Neural progenitor cell (in vitro differentiated cells): ENCODE measurements at regions not wholly inside any gene's neighbourhood (a gene's known extent, or its start where the extent isn't known, plus 50 kb on each side); places are given as distances from the start of the nearest gene placed in this dataset.

Experiments used
- DNase-seq: peaks from one replicate; pipeline ENCODE4 v3.0.0-alpha.2; 2016; ENCODE audit warnings: low spot score
- H2AFZ ChIP-seq: fragments of 200-600 bp; sonication (generic); replicated peaks from 2 replicates; pipeline ENCODE4 v1.6.1; 2016; ENCODE audit warnings: antibody characterized with exemption
- H3F3A ChIP-seq: fragments of 200-600 bp; sonication (generic); 2 replicates; pipeline ENCODE4 v1.6.1; 2016; ENCODE audit warnings: antibody characterized with exemption, low read depth
- H3K27ac ChIP-seq: fragments of 200-600 bp; sonication (generic); 2 replicates; pipeline ENCODE4 v1.5.1; 2016; ENCODE audit warnings: mild to moderate bottlenecking
- H3K27me3 ChIP-seq: fragments of 200-600 bp; sonication (generic); 2 replicates; pipeline ENCODE4 v1.6.1; 2016; ENCODE audit warnings: mild to moderate bottlenecking, moderate library complexity
- H3K36me3 ChIP-seq: fragments of 200-600 bp; sonication (generic); 2 replicates; pipeline ENCODE4 v1.5.1; 2016
- H3K4me1 ChIP-seq: fragments of 200-600 bp; sonication (generic); 2 replicates; pipeline ENCODE4 v1.6.1; 2016; ENCODE audit warnings: mixed run types
- H3K4me2 ChIP-seq: fragments of 200-600 bp; sonication (generic); 2 replicates; pipeline ENCODE4 v1.6.1; 2016
- H3K4me3 ChIP-seq: fragments of 200-600 bp; sonication (generic); 2 replicates; pipeline ENCODE4 v1.5.1; 2016
- H3K79me2 ChIP-seq: fragments of 200-600 bp; sonication (generic); 2 replicates; pipeline ENCODE4 v1.6.1; 2016; ENCODE audit warnings: low read depth
- H3K9ac ChIP-seq: fragments of 200-600 bp; sonication (generic); 2 replicates; pipeline ENCODE4 v1.6.1; 2016
- H3K9me3 ChIP-seq: fragments of 200-600 bp; sonication (generic); 2 replicates; pipeline ENCODE4 v1.5.1; 2016; ENCODE audit warnings: low read depth
- H4K20me1 ChIP-seq: fragments of 200-600 bp; sonication (generic); 2 replicates; pipeline ENCODE4 v1.6.1; 2016; ENCODE audit warnings: low read depth
- H3K27ac Mint-ChIP-seq: 3 replicates; pipeline ENCODE4 v1.8.0; 2021; ENCODE audit warnings: mixed read lengths
- H3K27me3 Mint-ChIP-seq: 2 replicates; pipeline ENCODE4 v1.8.0; 2022; ENCODE audit warnings: low read depth, mild to moderate bottlenecking, inconsistent platforms, moderate library complexity, mixed read lengths; ENCODE audit not compliant: insufficient read depth
- H3K36me3 Mint-ChIP-seq: 3 replicates; pipeline ENCODE4 v1.8.0; 2021; ENCODE audit warnings: mixed read lengths
- H3K4me1 Mint-ChIP-seq: 3 replicates; pipeline ENCODE4 v1.8.0; 2021; ENCODE audit warnings: mixed read lengths
- H3K4me3 Mint-ChIP-seq: 3 replicates; pipeline ENCODE4 v1.8.0; 2021; ENCODE audit warnings: mild to moderate bottlenecking, moderate library complexity, mixed read lengths
- H3K9me3 Mint-ChIP-seq: 3 replicates; pipeline ENCODE4 v1.8.0; 2020; ENCODE audit warnings: mixed read lengths
- EZH2 ChIP-seq: fragments of 200-600 bp; sonication (generic); IDR thresholded peaks from 2 replicates; pipeline ENCODE4 v1.6.1; 2017; ENCODE audit warnings: antibody characterized with exemption, mild to moderate bottlenecking, moderate library complexity
- EZH2phosphoT487 ChIP-seq: fragments of 200-600 bp; sonication (generic); IDR thresholded peaks from 2 replicates; pipeline ENCODE4 v1.6.1; 2017; ENCODE audit warnings: antibody characterized with exemption
- TF ChIP-seq, protein P1 (sequence below): fragments of 200-600 bp; sonication (generic); IDR thresholded peaks from 2 replicates; pipeline ENCODE4 v1.5.1; 2017; ENCODE audit warnings: antibody characterized with exemption, mild to moderate bottlenecking

GRCh38 chr12:95395696-95396095 lies 78.3 kb upstream of the METAP2 start:
- Histone ChIP-seq H3K4me1 (no peaks in the 10 kb centered on the region), H2AFZ (no peak overlapping the region), H3F3A (no peaks in the 10 kb centered on the region), H3K4me2 (no peak overlapping the region), H4K20me1 (no peaks in the 10 kb centered on the region), H3K27me3 (no peaks in the 10 kb centered on the region), H3K27ac (no peak overlapping the region), H3K36me3 (no peaks in the 10 kb centered on the region), H3K4me3 (no peak overlapping the region), H3K9me3 (peaks cover 11% of the 10 kb centered on the region), H3K9ac (no peak overlapping the region), H3K79me2 (no peaks in the 10 kb centered on the region)
- Mint-ChIP-seq H3K27me3 (peaks cover 6% of the 10 kb centered on the region), H3K9me3 (peaks cover 39% of the 10 kb centered on the region), H3K36me3 (no peaks in the 10 kb centered on the region), H3K4me1 (no peaks in the 10 kb centered on the region), H3K27ac (no peak overlapping the region), H3K4me3 (no peak overlapping the region)
- DNase-seq, result no peak
- TF ChIP-seq, protein P1, sequence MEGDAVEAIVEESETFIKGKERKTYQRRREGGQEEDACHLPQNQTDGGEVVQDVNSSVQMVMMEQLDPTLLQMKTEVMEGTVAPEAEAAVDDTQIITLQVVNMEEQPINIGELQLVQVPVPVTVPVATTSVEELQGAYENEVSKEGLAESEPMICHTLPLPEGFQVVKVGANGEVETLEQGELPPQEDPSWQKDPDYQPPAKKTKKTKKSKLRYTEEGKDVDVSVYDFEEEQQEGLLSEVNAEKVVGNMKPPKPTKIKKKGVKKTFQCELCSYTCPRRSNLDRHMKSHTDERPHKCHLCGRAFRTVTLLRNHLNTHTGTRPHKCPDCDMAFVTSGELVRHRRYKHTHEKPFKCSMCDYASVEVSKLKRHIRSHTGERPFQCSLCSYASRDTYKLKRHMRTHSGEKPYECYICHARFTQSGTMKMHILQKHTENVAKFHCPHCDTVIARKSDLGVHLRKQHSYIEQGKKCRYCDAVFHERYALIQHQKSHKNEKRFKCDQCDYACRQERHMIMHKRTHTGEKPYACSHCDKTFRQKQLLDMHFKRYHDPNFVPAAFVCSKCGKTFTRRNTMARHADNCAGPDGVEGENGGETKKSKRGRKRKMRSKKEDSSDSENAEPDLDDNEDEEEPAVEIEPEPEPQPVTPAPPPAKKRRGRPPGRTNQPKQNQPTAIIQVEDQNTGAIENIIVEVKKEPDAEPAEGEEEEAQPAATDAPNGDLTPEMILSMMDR, result no peak

DNA sequence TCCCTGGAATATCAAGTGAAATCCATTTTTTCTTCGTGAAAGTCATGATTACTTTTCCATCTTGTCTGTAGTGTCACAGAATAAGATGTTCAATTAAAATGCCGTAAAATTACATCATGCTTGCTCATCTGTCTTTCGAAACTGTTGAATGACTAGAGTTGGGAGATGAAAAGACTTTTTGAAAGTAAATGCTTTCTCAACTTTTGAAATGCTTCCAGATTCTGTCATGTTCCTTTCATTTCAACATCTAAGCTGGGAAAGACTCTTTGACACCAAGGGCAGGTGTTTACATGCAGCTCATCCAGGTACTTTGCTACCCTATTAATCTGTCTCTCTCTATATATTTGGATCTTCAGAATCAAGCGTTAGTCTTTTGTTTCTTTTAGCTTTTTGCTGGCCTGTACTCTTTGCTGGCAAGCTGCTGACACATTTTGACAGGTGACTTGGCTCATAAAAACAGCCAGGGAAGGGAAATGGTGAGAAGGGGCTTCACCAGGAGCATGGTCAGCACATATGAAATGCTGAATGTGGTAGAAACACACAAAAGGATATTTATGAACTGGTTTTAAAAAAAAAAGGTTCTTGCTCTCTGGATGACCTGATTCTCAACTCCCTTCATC lies 77.0 kb upstream of the METAP2 start:
- no peak overlapping the region for H3K4me2 ChIP-seq
- H3K4me1 ChIP-seq, result no peaks in the 10 kb centered on the region
- peaks cover 6% of the 10 kb centered on the region for H3K27me3 Mint-ChIP-seq
- H3K9me3 ChIP-seq, result peaks cover 11% of the 10 kb centered on the region
- no peak overlapping the region for H3K27ac Mint-ChIP-seq
- H3K79me2 ChIP-seq, result no peaks in the 10 kb centered on the region
- H3K36me3 Mint-ChIP-seq, result no peaks in the 10 kb centered on the region
- peaks cover 30% of the 10 kb centered on the region for H3K9me3 Mint-ChIP-seq
- H3K27ac ChIP-seq, result no peak overlapping the region
- no peaks in the 10 kb centered on the region for H3F3A ChIP-seq
- no peaks in the 10 kb centered on the region for H4K20me1 ChIP-seq
- no peak overlapping the region for H3K4me3 ChIP-seq
- DNase-seq, result no peak
- no peak overlapping the region for H3K9ac ChIP-seq
- no peak overlapping the region for H3K4me3 Mint-ChIP-seq
- no peak for TF ChIP-seq EZH2phosphoT487
- H2AFZ ChIP-seq, result no peak overlapping the region
- no peaks in the 10 kb centered on the region for H3K36me3 ChIP-seq
- no peaks in the 10 kb centered on the region for H3K27me3 ChIP-seq
- H3K4me1 Mint-ChIP-seq, result no peaks in the 10 kb centered on the region

DNA sequence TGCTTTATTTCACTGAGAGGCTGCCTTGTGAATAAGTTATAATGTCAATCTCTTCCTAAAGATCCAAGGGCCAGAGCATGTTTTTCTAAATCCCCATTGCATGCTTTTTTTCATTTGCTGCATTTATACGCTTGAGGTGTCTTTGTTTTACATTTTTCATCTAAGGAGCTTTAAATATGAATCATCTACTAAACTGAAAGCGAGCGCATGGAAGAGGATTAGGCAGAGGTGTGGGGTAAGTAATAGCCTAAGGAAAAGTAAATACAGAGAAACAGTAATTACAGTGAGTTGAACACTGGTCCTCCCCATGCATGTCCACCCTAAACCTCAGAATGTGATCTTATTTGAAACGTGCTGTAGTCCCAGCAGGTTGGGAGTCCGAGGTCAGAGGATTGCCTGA lies 76.4 kb upstream of the METAP2 start:
- Histone ChIP-seq H3K36me3 (no peaks in the 10 kb centered on the region), H3K9me3 (peaks cover 11% of the 10 kb centered on the region), H2AFZ (no peak overlapping the region), H3K27ac (no peak overlapping the region), H3K27me3 (no peaks in the 10 kb centered on the region), H3K79me2 (no peaks in the 10 kb centered on the region), H3K4me1 (no peaks in the 10 kb centered on the region), H3K4me3 (no peak overlapping the region), H3K9ac (no peak overlapping the region), H4K20me1 (no peaks in the 10 kb centered on the region), H3F3A (no peaks in the 10 kb centered on the region), H3K4me2 (no peak overlapping the region)
- no peaks in the 10 kb centered on the region for H3K4me1 Mint-ChIP-seq
- DNase-seq, result no peak
- peaks cover 6% of the 10 kb centered on the region for H3K27me3 Mint-ChIP-seq
- H3K9me3 Mint-ChIP-seq, result peaks cover 27% of the 10 kb centered on the region
- TF ChIP-seq EZH2 (no peak), EZH2phosphoT487 (no peak)
- TF ChIP-seq, protein P1, result no peak
- H3K4me3 Mint-ChIP-seq, result no peak overlapping the region
- no peaks in the 10 kb centered on the region for H3K36me3 Mint-ChIP-seq
- no peak overlapping the region for H3K27ac Mint-ChIP-seq

DNA sequence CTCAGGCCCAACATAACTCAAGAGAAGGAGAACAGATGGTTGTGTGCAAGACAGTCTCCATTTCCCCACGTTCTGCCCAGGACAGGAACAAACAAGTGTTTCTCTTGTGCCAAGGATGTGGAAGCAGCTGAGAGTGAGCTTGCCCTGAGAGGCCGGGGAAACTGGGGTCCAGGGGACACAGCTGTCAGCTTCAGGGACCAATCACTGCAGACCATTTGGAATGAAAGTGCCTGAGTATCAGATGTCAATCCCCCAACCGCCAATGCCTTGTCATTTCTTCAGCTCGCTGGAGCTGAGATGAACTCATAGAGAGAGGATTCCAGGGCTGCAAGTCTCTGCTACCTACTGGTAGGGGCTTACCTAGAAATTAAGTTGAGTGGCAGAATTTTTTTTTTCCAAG lies 71.9 kb upstream of the METAP2 start:
- H3K9me3 ChIP-seq, result no peaks in the 10 kb centered on the region
- no peaks in the 10 kb centered on the region for H3K36me3 ChIP-seq
- no peaks in the 10 kb centered on the region for H4K20me1 ChIP-seq
- no peaks in the 10 kb centered on the region for H3F3A ChIP-seq
- H3K4me3 ChIP-seq, result no peak overlapping the region
- H3K27ac ChIP-seq, result no peak overlapping the region
- no peak overlapping the region for H3K4me2 ChIP-seq
- peak overlapping the region; percentile 19 for H2AFZ ChIP-seq
- H3K27me3 ChIP-seq, result no peaks in the 10 kb centered on the region
- Mint-ChIP-seq H3K4me3 (no peak overlapping the region), H3K36me3 (no peaks in the 10 kb centered on the region), H3K9me3 (peaks cover 2% of the 10 kb centered on the region), H3K27ac (no peak overlapping the region), H3K4me1 (no peaks in the 10 kb centered on the region), H3K27me3 (peaks cover 4% of the 10 kb centered on the region)
- TF ChIP-seq, protein P1, result no peak
- TF ChIP-seq EZH2 (no peak), EZH2phosphoT487 (no peak)
- H3K9ac ChIP-seq, result no peak overlapping the region
- no peaks in the 10 kb centered on the region for H3K4me1 ChIP-seq
- peak; percentile 26 for DNase-seq
- H3K79me2 ChIP-seq, result no peaks in the 10 kb centered on the region
